B cell (primary cell): ENCODE measurements at regions not wholly inside any gene's neighbourhood (a gene's known extent, or its start where the extent isn't known, plus 50 kb on each side); places are given as distances from the start of the nearest gene placed in this dataset.

Experiments used
- CTCF ChIP-seq: fragments of 200-600 bp; IDR thresholded peaks from one replicate; pipeline ENCODE4 v1.8.0; 2022; ENCODE audit warnings: antibody characterized with exemption, mild to moderate bottlenecking
- EZH2 ChIP-seq: IDR thresholded peaks from 2 replicates; pipeline ENCODE4 v1.6.1; 2012; ENCODE audit warnings: borderline replicate concordance, low read depth, mild to moderate bottlenecking, moderate library complexity, low read length; ENCODE audit not compliant: insufficient read depth, poor library complexity, severe bottlenecking

DNA sequence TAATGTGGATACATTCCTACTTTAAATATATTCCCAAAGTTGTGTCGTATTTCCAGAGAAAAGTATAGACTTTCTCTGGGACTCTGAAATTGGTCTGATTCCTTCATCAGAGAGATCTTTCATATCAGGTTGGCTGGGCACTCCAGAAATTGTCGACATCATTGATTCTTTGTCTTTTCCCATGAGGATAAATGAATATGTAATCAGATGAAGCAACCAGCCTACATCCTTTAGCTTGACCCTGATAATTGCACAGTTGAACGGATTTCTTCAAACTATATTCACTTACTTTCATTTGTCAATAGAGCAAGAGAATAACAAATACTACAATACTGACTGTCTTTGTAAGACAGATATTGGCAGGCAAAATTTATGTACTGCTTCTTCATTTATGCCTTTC, 680.2 kb upstream of the LRRTM4 start:
- no peak for TF ChIP-seq CTCF
- no peak for TF ChIP-seq EZH2
